ENCODE measurements at regions not wholly inside any gene's neighbourhood (a gene's known extent, or its start where the extent isn't known, plus 50 kb on each side); places are given as distances from the start of the nearest gene placed in this dataset.

DNA sequence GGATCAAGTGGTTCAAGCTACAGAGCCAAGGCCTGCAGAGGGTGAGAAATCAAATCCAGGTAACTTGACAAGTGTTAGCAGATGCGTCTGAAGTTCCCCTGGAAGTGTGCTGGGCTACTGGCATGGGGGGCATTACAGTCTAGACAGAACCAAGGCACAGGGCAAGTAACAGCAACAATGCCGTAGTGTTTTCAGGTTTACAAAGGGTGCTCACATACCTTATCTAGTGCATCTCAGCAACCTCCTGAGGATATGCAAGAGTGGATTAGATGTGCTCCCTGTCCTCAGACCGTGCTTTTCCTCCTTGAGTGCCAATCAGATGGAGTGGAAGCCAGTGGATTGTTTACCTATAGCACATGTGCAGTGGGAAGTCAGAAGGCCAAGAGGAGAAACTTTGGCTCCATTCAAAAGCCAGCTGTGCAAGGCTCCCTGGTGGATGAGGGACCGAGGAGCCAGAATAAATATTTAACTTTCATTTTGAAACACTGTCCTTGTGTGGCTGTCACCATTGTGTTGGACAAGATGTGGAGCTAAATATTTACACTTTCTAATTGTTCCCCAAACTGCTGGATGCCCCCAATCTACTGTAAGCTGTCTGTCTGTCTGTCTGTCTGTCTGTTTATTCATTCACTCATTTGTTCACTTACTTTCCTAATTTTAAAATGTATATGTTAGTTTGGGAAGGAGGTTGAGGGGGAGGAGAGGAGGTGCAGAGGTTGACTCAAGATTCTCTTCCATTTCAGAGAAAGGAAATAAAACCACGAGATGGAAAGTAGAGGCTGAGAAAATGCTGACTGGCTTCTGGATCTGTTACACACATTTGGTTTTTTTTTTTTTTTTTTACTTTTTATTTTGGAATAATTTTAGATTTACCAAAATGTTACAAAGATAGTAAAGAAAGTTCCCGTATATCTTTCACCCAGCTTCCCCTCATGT, 184.0 kb upstream of the PARP11 start:
- TF ChIP-seq TAF1 (IDR thresholded peaks at IDR 0.05; ENCODE audit: low read depth) (no peak), RAD21 (IDR thresholded peaks at IDR 0.05; ENCODE audit: low read depth) (no peak), EP300 (IDR thresholded peaks at IDR 0.05; ENCODE audit: borderline replicate concordance) (no peak), EGR1 (IDR thresholded peaks at IDR 0.05) (no peak), CREB1 (IDR thresholded peaks at IDR 0.05; ENCODE audit: low read depth) (no peak), TCF12 (IDR thresholded peaks at IDR 0.05; ENCODE audit: low read depth) (no peak), FOXM1 (IDR thresholded peaks at IDR 0.05; ENCODE audit: borderline replicate concordance, low read depth) (no peak), NFIC (IDR thresholded peaks at IDR 0.05) (no peak), CEBPB (IDR thresholded peaks at IDR 0.05) (no peak), ZBTB7A (IDR thresholded peaks at IDR 0.05; ENCODE audit: low read depth) (no peak), YY1 (IDR thresholded peaks at IDR 0.05; ENCODE audit: low read depth) (no peak), TEAD4 (IDR thresholded peaks at IDR 0.05) (no peak)
- TF ChIP-seq, protein P1, sequence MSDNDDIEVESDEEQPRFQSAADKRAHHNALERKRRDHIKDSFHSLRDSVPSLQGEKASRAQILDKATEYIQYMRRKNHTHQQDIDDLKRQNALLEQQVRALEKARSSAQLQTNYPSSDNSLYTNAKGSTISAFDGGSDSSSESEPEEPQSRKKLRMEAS (IDR thresholded peaks at IDR 0.05), result no peak
- TF ChIP-seq, protein P2, sequence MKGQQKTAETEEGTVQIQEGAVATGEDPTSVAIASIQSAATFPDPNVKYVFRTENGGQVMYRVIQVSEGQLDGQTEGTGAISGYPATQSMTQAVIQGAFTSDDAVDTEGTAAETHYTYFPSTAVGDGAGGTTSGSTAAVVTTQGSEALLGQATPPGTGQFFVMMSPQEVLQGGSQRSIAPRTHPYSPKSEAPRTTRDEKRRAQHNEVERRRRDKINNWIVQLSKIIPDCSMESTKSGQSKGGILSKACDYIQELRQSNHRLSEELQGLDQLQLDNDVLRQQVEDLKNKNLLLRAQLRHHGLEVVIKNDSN (IDR thresholded peaks at IDR 0.05), result no peak
- TF ChIP-seq, protein P3, sequence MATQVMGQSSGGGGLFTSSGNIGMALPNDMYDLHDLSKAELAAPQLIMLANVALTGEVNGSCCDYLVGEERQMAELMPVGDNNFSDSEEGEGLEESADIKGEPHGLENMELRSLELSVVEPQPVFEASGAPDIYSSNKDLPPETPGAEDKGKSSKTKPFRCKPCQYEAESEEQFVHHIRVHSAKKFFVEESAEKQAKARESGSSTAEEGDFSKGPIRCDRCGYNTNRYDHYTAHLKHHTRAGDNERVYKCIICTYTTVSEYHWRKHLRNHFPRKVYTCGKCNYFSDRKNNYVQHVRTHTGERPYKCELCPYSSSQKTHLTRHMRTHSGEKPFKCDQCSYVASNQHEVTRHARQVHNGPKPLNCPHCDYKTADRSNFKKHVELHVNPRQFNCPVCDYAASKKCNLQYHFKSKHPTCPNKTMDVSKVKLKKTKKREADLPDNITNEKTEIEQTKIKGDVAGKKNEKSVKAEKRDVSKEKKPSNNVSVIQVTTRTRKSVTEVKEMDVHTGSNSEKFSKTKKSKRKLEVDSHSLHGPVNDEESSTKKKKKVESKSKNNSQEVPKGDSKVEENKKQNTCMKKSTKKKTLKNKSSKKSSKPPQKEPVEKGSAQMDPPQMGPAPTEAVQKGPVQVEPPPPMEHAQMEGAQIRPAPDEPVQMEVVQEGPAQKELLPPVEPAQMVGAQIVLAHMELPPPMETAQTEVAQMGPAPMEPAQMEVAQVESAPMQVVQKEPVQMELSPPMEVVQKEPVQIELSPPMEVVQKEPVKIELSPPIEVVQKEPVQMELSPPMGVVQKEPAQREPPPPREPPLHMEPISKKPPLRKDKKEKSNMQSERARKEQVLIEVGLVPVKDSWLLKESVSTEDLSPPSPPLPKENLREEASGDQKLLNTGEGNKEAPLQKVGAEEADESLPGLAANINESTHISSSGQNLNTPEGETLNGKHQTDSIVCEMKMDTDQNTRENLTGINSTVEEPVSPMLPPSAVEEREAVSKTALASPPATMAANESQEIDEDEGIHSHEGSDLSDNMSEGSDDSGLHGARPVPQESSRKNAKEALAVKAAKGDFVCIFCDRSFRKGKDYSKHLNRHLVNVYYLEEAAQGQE (IDR thresholded peaks at IDR 0.05; ENCODE audit: low read depth), result no peak

DNA sequence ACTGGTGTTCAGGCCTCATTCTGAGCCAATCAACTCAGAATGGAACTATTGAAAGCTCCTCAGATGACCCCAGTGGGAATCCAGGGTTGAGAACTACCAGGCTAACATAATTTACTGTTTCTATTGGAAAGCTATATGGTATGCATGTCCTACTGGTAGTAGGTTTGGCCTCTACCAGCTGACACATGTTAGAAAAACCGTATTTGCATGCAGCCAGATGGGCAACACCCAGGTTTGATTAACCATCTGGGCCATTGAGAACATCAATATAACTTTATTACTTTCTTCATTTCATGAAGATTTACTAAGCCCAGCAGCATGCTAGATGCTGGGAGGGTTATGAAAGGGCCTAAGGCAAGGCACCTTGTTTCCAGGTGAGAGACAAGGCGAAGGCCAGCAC, 181.4 kb upstream of the PARP11 start:
- TF ChIP-seq TEAD4 (IDR thresholded peaks at IDR 0.05) (no peak), NFIC (IDR thresholded peaks at IDR 0.05) (no peak), EGR1 (IDR thresholded peaks at IDR 0.05) (no peak), CREB1 (IDR thresholded peaks at IDR 0.05; ENCODE audit: low read depth) (no peak), ZBTB7A (IDR thresholded peaks at IDR 0.05; ENCODE audit: low read depth) (no peak), RAD21 (IDR thresholded peaks at IDR 0.05; ENCODE audit: low read depth) (no peak), CEBPB (IDR thresholded peaks at IDR 0.05) (no peak), TCF12 (IDR thresholded peaks at IDR 0.05; ENCODE audit: low read depth) (no peak), YY1 (IDR thresholded peaks at IDR 0.05; ENCODE audit: low read depth) (no peak), FOXM1 (IDR thresholded peaks at IDR 0.05; ENCODE audit: borderline replicate concordance, low read depth) (no peak), EP300 (IDR thresholded peaks at IDR 0.05; ENCODE audit: borderline replicate concordance) (no peak), TAF1 (IDR thresholded peaks at IDR 0.05; ENCODE audit: low read depth) (no peak)
- TF ChIP-seq, protein P1 (IDR thresholded peaks at IDR 0.05), result no peak
- TF ChIP-seq, protein P2 (IDR thresholded peaks at IDR 0.05), result no peak
- TF ChIP-seq, protein P3 (IDR thresholded peaks at IDR 0.05; ENCODE audit: low read depth), result no peak

DNA sequence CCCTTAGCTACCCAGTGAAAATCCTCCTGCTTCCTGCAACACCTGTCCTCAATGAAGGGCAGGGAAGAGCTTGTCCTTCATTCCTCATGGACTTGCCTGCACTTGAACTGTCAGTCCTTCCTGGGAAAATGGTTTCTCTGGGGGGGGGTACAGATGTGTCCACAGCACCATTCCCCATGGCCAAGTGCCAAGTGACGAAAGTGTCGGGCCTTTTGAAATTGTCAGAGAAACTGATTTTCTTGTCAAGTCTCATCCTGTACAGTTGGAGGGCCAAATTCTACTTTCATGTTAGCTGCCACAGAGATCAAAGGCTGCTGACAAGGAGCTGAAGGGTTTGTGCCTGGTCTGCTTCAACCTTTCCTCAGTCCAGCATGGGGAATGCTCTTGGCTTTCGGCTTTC, 179.5 kb upstream of the PARP11 start:
- TF ChIP-seq TEAD4 (IDR thresholded peaks at IDR 0.05), result no peak
- TF ChIP-seq, protein P1 (IDR thresholded peaks at IDR 0.05), result no peak
- no peak for TF ChIP-seq FOXM1 (IDR thresholded peaks at IDR 0.05; ENCODE audit: borderline replicate concordance, low read depth)
- no peak for TF ChIP-seq EP300 (IDR thresholded peaks at IDR 0.05; ENCODE audit: borderline replicate concordance)
- TF ChIP-seq ZBTB7A (IDR thresholded peaks at IDR 0.05; ENCODE audit: low read depth), result no peak
- TF ChIP-seq, protein P2 (IDR thresholded peaks at IDR 0.05), result no peak
- no peak for TF ChIP-seq TCF12 (IDR thresholded peaks at IDR 0.05; ENCODE audit: low read depth)
- TF ChIP-seq CEBPB (IDR thresholded peaks at IDR 0.05), result no peak
- TF ChIP-seq TAF1 (IDR thresholded peaks at IDR 0.05; ENCODE audit: low read depth), result no peak
- TF ChIP-seq YY1 (IDR thresholded peaks at IDR 0.05; ENCODE audit: low read depth), result no peak
- TF ChIP-seq CREB1 (IDR thresholded peaks at IDR 0.05; ENCODE audit: low read depth), result no peak
- no peak for TF ChIP-seq EGR1 (IDR thresholded peaks at IDR 0.05)

DNA sequence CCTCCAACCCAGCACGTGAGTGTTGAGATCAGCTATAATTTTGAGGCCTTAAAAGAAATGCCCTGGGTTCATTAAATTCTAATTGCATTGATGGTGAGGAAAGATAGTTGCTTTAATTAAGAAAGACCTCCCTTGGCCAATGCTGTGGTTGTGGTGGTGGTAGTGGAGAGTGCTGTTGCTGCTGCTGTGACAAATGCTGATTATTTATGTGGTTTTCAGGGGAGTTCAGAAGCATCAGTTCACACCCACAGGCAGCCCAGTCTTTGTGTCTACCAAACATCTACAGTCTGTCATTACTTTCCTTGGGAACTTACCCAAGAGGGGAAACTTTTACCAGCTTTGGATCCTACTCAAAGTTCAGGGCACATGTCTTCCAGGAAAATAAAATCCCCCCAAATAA, 178.4 kb upstream of the PARP11 start:
- TF ChIP-seq CREB1 (IDR thresholded peaks at IDR 0.05; ENCODE audit: low read depth) (no peak), EGR1 (IDR thresholded peaks at IDR 0.05) (no peak), NFIC (IDR thresholded peaks at IDR 0.05) (no peak), CEBPB (IDR thresholded peaks at IDR 0.05) (no peak), TAF1 (IDR thresholded peaks at IDR 0.05; ENCODE audit: low read depth) (no peak), EP300 (IDR thresholded peaks at IDR 0.05; ENCODE audit: borderline replicate concordance) (no peak), FOXM1 (IDR thresholded peaks at IDR 0.05; ENCODE audit: borderline replicate concordance, low read depth) (no peak), TEAD4 (IDR thresholded peaks at IDR 0.05) (no peak), RAD21 (IDR thresholded peaks at IDR 0.05; ENCODE audit: low read depth) (no peak), TCF12 (IDR thresholded peaks at IDR 0.05; ENCODE audit: low read depth) (no peak), ZBTB7A (IDR thresholded peaks at IDR 0.05; ENCODE audit: low read depth) (no peak), YY1 (IDR thresholded peaks at IDR 0.05; ENCODE audit: low read depth) (no peak)
- TF ChIP-seq, protein P2 (IDR thresholded peaks at IDR 0.05), result no peak
- TF ChIP-seq, protein P3 (IDR thresholded peaks at IDR 0.05; ENCODE audit: low read depth), result no peak
- TF ChIP-seq, protein P1 (IDR thresholded peaks at IDR 0.05), result no peak
